ENCODE measurements at regions not wholly inside any gene's neighbourhood (a gene's known extent, or its start where the extent isn't known, plus 50 kb on each side); places are given as distances from the start of the nearest gene placed in this dataset.

DNA sequence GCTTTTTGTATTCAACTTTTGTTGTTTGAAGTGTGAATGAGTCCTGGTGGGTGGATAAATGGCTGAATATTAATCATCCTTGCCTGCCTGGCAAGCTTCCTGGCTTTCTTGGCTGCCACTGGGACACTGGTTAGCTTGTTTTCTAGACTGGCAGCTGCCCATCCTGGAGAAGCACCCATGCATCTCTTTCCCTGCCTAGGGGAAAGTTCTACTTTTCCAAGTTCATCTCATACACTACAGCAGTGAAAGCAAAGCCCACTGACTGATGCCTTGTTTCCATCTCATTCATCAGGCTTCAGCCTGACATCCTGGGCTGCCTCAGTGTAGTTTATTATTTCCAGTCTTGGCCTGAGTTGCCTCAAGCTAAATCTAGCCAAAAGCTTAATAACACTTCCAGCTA, 244.8 kb downstream of the PCDH20 start:
- TF ChIP-seq, protein P1, sequence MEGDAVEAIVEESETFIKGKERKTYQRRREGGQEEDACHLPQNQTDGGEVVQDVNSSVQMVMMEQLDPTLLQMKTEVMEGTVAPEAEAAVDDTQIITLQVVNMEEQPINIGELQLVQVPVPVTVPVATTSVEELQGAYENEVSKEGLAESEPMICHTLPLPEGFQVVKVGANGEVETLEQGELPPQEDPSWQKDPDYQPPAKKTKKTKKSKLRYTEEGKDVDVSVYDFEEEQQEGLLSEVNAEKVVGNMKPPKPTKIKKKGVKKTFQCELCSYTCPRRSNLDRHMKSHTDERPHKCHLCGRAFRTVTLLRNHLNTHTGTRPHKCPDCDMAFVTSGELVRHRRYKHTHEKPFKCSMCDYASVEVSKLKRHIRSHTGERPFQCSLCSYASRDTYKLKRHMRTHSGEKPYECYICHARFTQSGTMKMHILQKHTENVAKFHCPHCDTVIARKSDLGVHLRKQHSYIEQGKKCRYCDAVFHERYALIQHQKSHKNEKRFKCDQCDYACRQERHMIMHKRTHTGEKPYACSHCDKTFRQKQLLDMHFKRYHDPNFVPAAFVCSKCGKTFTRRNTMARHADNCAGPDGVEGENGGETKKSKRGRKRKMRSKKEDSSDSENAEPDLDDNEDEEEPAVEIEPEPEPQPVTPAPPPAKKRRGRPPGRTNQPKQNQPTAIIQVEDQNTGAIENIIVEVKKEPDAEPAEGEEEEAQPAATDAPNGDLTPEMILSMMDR (optimal IDR thresholded peaks at IDR 0.05 in 1 of 3, IDR thresholded peaks at IDR 0.05 in 1 of 3, conservative IDR thresholded peaks at IDR 0.05 in 1 of 3; ENCODE audit: extremely low read depth in 1 of 3, insufficient read depth in 2 of 3, low read length in 3 of 3): no peak
- TF ChIP-seq EZH2 (IDR thresholded peaks at IDR 0.05; ENCODE audit: low read length): no peak
